GM12872 (cell line): ENCODE measurements at regions not wholly inside any gene's neighbourhood (a gene's known extent, or its start where the extent isn't known, plus 50 kb on each side); places are given as distances from the start of the nearest gene placed in this dataset.

Experiments used
- CTCF ChIP-seq: IDR thresholded peaks from 3 replicates; pipeline ENCODE4 v1.5.1; 2011; ENCODE audit warnings: low read depth, mild to moderate bottlenecking, low read length, moderate library complexity; ENCODE audit not compliant: insufficient read depth

GRCh38 chr10:90222939-90223338 is 521.5 kb downstream of the KIF20B start:
- no peak for TF ChIP-seq CTCF

- TF ChIP-seq CTCF: no peak
These were observed 523.6 kb downstream of the KIF20B start for GRCh38 chr10:90224791-90225566.

GRCh38 chr10:90226517-90226916 is 525.1 kb downstream of the KIF20B start:
- no peak for TF ChIP-seq CTCF

GRCh38 chr10:90227217-90227656 is 525.8 kb downstream of the KIF20B start:
- TF ChIP-seq CTCF: no peak

- TF ChIP-seq CTCF: no peak
These were observed 526.4 kb downstream of the KIF20B start for GRCh38 chr10:90227786-90228185.

- TF ChIP-seq CTCF: no peak
These were observed 528.1 kb downstream of the KIF20B start for GRCh38 chr10:90229486-90229885.

GRCh38 chr10:90245623-90246022 is 544.2 kb downstream of the KIF20B start:
- no peak for TF ChIP-seq CTCF
